ENCODE measurements at regions not wholly inside any gene's neighbourhood (a gene's known extent, or its start where the extent isn't known, plus 50 kb on each side); places are given as distances from the start of the nearest gene placed in this dataset.

DNA sequence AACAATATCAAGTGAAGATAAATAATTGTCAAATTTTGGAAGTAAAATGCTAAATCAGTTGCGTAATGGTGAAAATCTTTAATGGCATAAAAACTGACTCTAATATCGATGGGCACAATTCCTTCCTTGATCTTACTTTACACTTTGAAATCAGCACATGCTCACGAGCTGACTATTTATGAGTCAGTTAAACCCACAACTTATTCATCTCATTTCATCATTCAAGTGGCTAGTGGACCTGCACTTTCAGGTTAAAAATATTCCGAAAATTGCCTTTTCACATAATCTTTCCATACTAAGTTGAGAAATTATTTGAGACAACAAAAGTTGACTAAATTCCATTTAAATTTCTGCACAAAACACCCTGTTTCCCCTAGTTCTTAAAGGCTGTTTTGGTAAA, 582.1 kb upstream of the TENM3 start:
- no peak for DNase-seq (ENCODE audit: low spot score, unreplicated experiment)
- TF ChIP-seq, protein P1, sequence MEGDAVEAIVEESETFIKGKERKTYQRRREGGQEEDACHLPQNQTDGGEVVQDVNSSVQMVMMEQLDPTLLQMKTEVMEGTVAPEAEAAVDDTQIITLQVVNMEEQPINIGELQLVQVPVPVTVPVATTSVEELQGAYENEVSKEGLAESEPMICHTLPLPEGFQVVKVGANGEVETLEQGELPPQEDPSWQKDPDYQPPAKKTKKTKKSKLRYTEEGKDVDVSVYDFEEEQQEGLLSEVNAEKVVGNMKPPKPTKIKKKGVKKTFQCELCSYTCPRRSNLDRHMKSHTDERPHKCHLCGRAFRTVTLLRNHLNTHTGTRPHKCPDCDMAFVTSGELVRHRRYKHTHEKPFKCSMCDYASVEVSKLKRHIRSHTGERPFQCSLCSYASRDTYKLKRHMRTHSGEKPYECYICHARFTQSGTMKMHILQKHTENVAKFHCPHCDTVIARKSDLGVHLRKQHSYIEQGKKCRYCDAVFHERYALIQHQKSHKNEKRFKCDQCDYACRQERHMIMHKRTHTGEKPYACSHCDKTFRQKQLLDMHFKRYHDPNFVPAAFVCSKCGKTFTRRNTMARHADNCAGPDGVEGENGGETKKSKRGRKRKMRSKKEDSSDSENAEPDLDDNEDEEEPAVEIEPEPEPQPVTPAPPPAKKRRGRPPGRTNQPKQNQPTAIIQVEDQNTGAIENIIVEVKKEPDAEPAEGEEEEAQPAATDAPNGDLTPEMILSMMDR (IDR thresholded peaks at IDR 0.05; ENCODE audit: unreplicated experiment): no peak
- no peaks in the 10 kb centered on the region for H3K27me3 Mint-ChIP-seq
- peaks cover 11% of the 10 kb centered on the region for H3K4me1 Mint-ChIP-seq (ENCODE audit: low read depth)
- no peak overlapping the region for H3K27ac Mint-ChIP-seq
- H3K4me3 Mint-ChIP-seq (ENCODE audit: low read depth): no peak overlapping the region
- no peaks in the 10 kb centered on the region for H3K36me3 Mint-ChIP-seq (ENCODE audit: insufficient read depth)
- no peaks in the 10 kb centered on the region for H3K9me3 Mint-ChIP-seq (ENCODE audit: low read depth)

GRCh38 chr4:181661923-181662322, 581.3 kb upstream of the TENM3 start:
- Mint-ChIP-seq H3K36me3 (ENCODE audit: insufficient read depth) (no peaks in the 10 kb centered on the region), H3K4me3 (ENCODE audit: low read depth) (no peak overlapping the region), H3K4me1 (ENCODE audit: low read depth) (peaks cover 11% of the 10 kb centered on the region), H3K9me3 (ENCODE audit: low read depth) (no peaks in the 10 kb centered on the region), H3K27me3 (no peaks in the 10 kb centered on the region), H3K27ac (no peak overlapping the region)
- no peak for DNase-seq (ENCODE audit: low spot score, unreplicated experiment)
- TF ChIP-seq, protein P1 (IDR thresholded peaks at IDR 0.05; ENCODE audit: unreplicated experiment): no peak

- TF ChIP-seq, protein P1 (IDR thresholded peaks at IDR 0.05; ENCODE audit: unreplicated experiment): no peak
- no peak overlapping the region for H3K4me3 Mint-ChIP-seq (ENCODE audit: low read depth)
- H3K4me1 Mint-ChIP-seq (ENCODE audit: low read depth): peaks cover 11% of the 10 kb centered on the region
- H3K9me3 Mint-ChIP-seq (ENCODE audit: low read depth): no peaks in the 10 kb centered on the region
- DNase-seq (ENCODE audit: low spot score, unreplicated experiment): no peak
- no peak overlapping the region for H3K27ac Mint-ChIP-seq
- H3K36me3 Mint-ChIP-seq (ENCODE audit: insufficient read depth): no peaks in the 10 kb centered on the region
- H3K27me3 Mint-ChIP-seq: no peaks in the 10 kb centered on the region
These were observed 580.8 kb upstream of the TENM3 start for GRCh38 chr4:181662383-181662782.

- no peak overlapping the region for H3K4me3 Mint-ChIP-seq (ENCODE audit: low read depth)
- H3K4me1 Mint-ChIP-seq (ENCODE audit: low read depth): no peaks in the 10 kb centered on the region
- H3K27ac Mint-ChIP-seq: no peak overlapping the region
- TF ChIP-seq, protein P1 (IDR thresholded peaks at IDR 0.05; ENCODE audit: unreplicated experiment): no peak
- H3K27me3 Mint-ChIP-seq: no peaks in the 10 kb centered on the region
- no peaks in the 10 kb centered on the region for H3K9me3 Mint-ChIP-seq (ENCODE audit: low read depth)
- DNase-seq (ENCODE audit: low spot score, unreplicated experiment): no peak
- H3K36me3 Mint-ChIP-seq (ENCODE audit: insufficient read depth): no peaks in the 10 kb centered on the region
These were observed 572.7 kb upstream of the TENM3 start for GRCh38 chr4:181670506-181670905.

DNA sequence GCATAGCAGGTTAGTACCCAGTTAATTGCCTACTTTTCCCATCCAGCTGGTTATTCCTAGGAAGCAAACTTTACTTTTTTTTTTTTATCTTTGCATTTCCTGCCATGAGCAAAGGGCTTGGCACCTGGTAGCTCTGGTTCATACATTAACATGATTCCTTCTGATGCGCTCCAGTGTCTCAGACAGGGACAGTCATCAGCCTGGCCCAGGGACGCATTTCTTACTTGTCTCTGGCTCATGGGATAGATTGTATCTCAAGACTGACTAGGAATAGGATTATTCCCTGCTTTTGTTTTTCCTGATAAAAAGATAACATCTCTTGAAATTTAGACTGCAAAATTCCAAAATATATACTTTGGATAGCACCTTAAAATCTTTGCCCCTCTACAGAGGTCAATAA, 571.5 kb upstream of the TENM3 start:
- no peak for DNase-seq (ENCODE audit: low spot score, unreplicated experiment)
- Mint-ChIP-seq H3K9me3 (ENCODE audit: low read depth) (no peaks in the 10 kb centered on the region), H3K4me1 (ENCODE audit: low read depth) (no peaks in the 10 kb centered on the region), H3K27ac (no peak overlapping the region), H3K27me3 (no peaks in the 10 kb centered on the region), H3K4me3 (ENCODE audit: low read depth) (no peak overlapping the region), H3K36me3 (ENCODE audit: insufficient read depth) (no peaks in the 10 kb centered on the region)
- TF ChIP-seq, protein P1 (IDR thresholded peaks at IDR 0.05; ENCODE audit: unreplicated experiment): no peak
